H9 (cell line): ENCODE measurements at regions not wholly inside any gene's neighbourhood (a gene's known extent, or its start where the extent isn't known, plus 50 kb on each side); places are given as distances from the start of the nearest gene placed in this dataset.

ENCODE experiments used
- DNase-seq: peaks from one replicate; pipeline ENCODE4 v3.0.0-alpha.2; 2017
- H2AFZ ChIP-seq: one replicate; pipeline ENCODE4 v1.6.1; 2013; ENCODE audit warnings: mild to moderate bottlenecking, low read length, control low read depth, moderate library complexity
- H2AK5ac ChIP-seq: 2 replicates; pipeline ENCODE4 v1.6.1; 2013; ENCODE audit warnings: low read length, control low read depth, mixed read lengths; ENCODE audit not compliant: insufficient read length
- H2BK120ac ChIP-seq: one replicate; pipeline ENCODE4 v1.6.1; 2013; ENCODE audit warnings: low read depth, mild to moderate bottlenecking, low read length, control low read depth, inconsistent platforms; ENCODE audit not compliant: poor library complexity, severe bottlenecking
- H2BK12ac ChIP-seq: 2 replicates; pipeline ENCODE4 v1.6.1; 2013; ENCODE audit warnings: low read length, control low read depth, mixed read lengths, low read depth; ENCODE audit not compliant: insufficient read length
- H2BK15ac ChIP-seq: 2 replicates; pipeline ENCODE4 v1.6.1; 2013; ENCODE audit warnings: low read depth, low read length, control low read depth
- H2BK20ac ChIP-seq: one replicate; pipeline ENCODE4 v1.6.1; 2013; ENCODE audit warnings: low read depth, mild to moderate bottlenecking, low read length, control low read depth, inconsistent platforms; ENCODE audit not compliant: poor library complexity, severe bottlenecking
- H2BK5ac ChIP-seq: 2 replicates; pipeline ENCODE4 v1.6.1; 2013; ENCODE audit warnings: low read length, control low read depth, mixed read lengths; ENCODE audit not compliant: insufficient read length
- H3K14ac ChIP-seq: 2 replicates; pipeline ENCODE4 v1.6.1; 2013; ENCODE audit warnings: low read length, control low read depth; ENCODE audit not compliant: insufficient read depth
- H3K18ac ChIP-seq: 2 replicates; pipeline ENCODE4 v1.6.1; 2013; ENCODE audit warnings: low read depth, mild to moderate bottlenecking, mixed read lengths, low read length, control low read depth; ENCODE audit not compliant: insufficient read length
- H3K23ac ChIP-seq: 2 replicates; pipeline ENCODE4 v1.6.1; 2013; ENCODE audit warnings: low read length, control low read depth, mixed read lengths, low read depth; ENCODE audit not compliant: insufficient read length
- H3K23me2 ChIP-seq: 2 replicates; pipeline ENCODE4 v1.6.1; 2013; ENCODE audit warnings: low read depth, mild to moderate bottlenecking, mixed read lengths, low read length, control low read depth; ENCODE audit not compliant: insufficient read length, poor library complexity, severe bottlenecking
- H3K27ac ChIP-seq: 2 replicates; pipeline ENCODE4 v1.5.1; 2013; ENCODE audit warnings: low read length, control low read depth, mixed read lengths, low read depth; ENCODE audit not compliant: insufficient read length
- H3K27me3 ChIP-seq: 2 replicates; pipeline ENCODE4 v1.6.1; 2013; ENCODE audit warnings: low read length, control low read depth, inconsistent platforms; ENCODE audit not compliant: insufficient read depth
- H3K4ac ChIP-seq: 2 replicates; pipeline ENCODE4 v1.6.1; 2013; ENCODE audit warnings: low read depth, mild to moderate bottlenecking, control low read depth, inconsistent platforms, low read length, moderate library complexity
- H3K4me1 ChIP-seq: 2 replicates; pipeline ENCODE4 v1.6.1; 2013; ENCODE audit warnings: low read length, control low read depth, inconsistent platforms; ENCODE audit not compliant: insufficient read depth
- H3K4me2 ChIP-seq: 2 replicates; pipeline ENCODE4 v1.6.1; 2013; ENCODE audit warnings: low read length, control low read depth, mixed read lengths; ENCODE audit not compliant: insufficient read length, insufficient read depth
- H3K56ac ChIP-seq: 2 replicates; pipeline ENCODE4 v1.6.1; 2013; ENCODE audit warnings: low read depth, mild to moderate bottlenecking, mixed read lengths, low read length, control low read depth; ENCODE audit not compliant: insufficient read length
- H3K79me1 ChIP-seq: 2 replicates; pipeline ENCODE4 v1.6.1; 2013; ENCODE audit warnings: low read depth, mild to moderate bottlenecking, moderate library complexity, low read length, control low read depth, inconsistent platforms; ENCODE audit not compliant: insufficient read depth, poor library complexity, severe bottlenecking
- H3K79me2 ChIP-seq: 2 replicates; pipeline ENCODE4 v1.6.1; 2013; ENCODE audit warnings: low read length, control low read depth, inconsistent platforms; ENCODE audit not compliant: insufficient read depth
- H3K9ac ChIP-seq: 2 replicates; pipeline ENCODE4 v1.6.1; 2013; ENCODE audit warnings: low read length, control low read depth, mixed read lengths; ENCODE audit not compliant: insufficient read length; ENCODE audit errors: extremely low read depth
- H3K9me3 ChIP-seq: one replicate; pipeline ENCODE4 v1.6.1; 2013; ENCODE audit warnings: low read depth, low read length, inconsistent platforms; ENCODE audit not compliant: control insufficient read depth
- H3T11ph ChIP-seq: one replicate; pipeline ENCODE4 v1.6.1; 2013; ENCODE audit warnings: mild to moderate bottlenecking, low read length, control low read depth, inconsistent platforms
- H4K20me1 ChIP-seq: one replicate; pipeline ENCODE4 v1.6.1; 2013; ENCODE audit not compliant: control insufficient read depth, insufficient read length, insufficient read depth
- H4K5ac ChIP-seq: 2 replicates; pipeline ENCODE4 v1.6.1; 2013; ENCODE audit warnings: low read depth, mild to moderate bottlenecking, mixed read lengths, low read length, control low read depth; ENCODE audit not compliant: insufficient read length
- H4K8ac ChIP-seq: replicated peaks from 2 replicates; pipeline ENCODE4 v1.6.1; 2013; ENCODE audit warnings: low read length, control low read depth, mixed read lengths, low read depth; ENCODE audit not compliant: insufficient read length
- H4K91ac ChIP-seq: 2 replicates; pipeline ENCODE4 v1.6.1; 2013; ENCODE audit warnings: low read depth, mild to moderate bottlenecking, moderate library complexity, mixed read lengths, low read length, control low read depth; ENCODE audit not compliant: insufficient read length
- H3K27ac Mint-ChIP-seq, 3 experiments: 2 replicates in 2 of 3; 3 replicates in 1 of 3; pipeline ENCODE4 v1.8.0; 2020 to 2021; ENCODE audit warnings: mixed read lengths in 3 of 3, mild to moderate bottlenecking in 1 of 3, moderate library complexity in 1 of 3
- H3K27me3 Mint-ChIP-seq: 2 replicates; pipeline ENCODE4 v1.8.0; 2021; ENCODE audit warnings: low read depth, mild to moderate bottlenecking, moderate library complexity, mixed read lengths
- H3K36me3 Mint-ChIP-seq, 3 experiments: 2 replicates in 2 of 3; 3 replicates in 1 of 3; pipeline ENCODE4 v1.8.0; 2020 to 2021; ENCODE audit warnings: low read depth in 3 of 3, mixed read lengths in 3 of 3; ENCODE audit not compliant: insufficient read depth in 1 of 3
- H3K4me1 Mint-ChIP-seq, 2 experiments: 2 replicates each; pipeline ENCODE4 v1.8.0; 2020; ENCODE audit warnings: mixed read lengths in 2 of 2
- H3K4me3 Mint-ChIP-seq, 2 experiments: 2 replicates in 1 of 2; 3 replicates in 1 of 2; pipeline ENCODE4 v1.8.0; 2020 to 2021; ENCODE audit warnings: mild to moderate bottlenecking in 2 of 2, mixed read lengths in 2 of 2, moderate library complexity in 1 of 2
- H3K9me3 Mint-ChIP-seq, 2 experiments: 2 replicates in 1 of 2; 3 replicates in 1 of 2; pipeline ENCODE4 v1.8.0; 2020; ENCODE audit warnings: mild to moderate bottlenecking in 2 of 2, mixed read lengths in 2 of 2, moderate library complexity in 1 of 2
- CTCF ChIP-seq: fragments of 200-600 bp; sonication (generic); conservative IDR thresholded peaks from 3 replicates; pipeline ENCODE4 v1.8.0; 2021; ENCODE audit warnings: antibody characterized with exemption, mild to moderate bottlenecking
- WGBS: extraction: QIAGEN DNeasy Blood & Tissue Kit; methylation state at CpG from one replicate; pipeline ENCODE4 v1.1.7; 2013; ENCODE audit warnings: missing lambda C conversion rate, low lambda C conversion rate, mixed read lengths; ENCODE audit not compliant: insufficient read length; ENCODE audit errors: extremely low coverage; 5-methylcytosine and 5-hydroxymethylcytosine counted together

- no CpG with 5 or more reads among the region's 4 CpGs for WGBS
- no peak overlapping the region for H2AFZ ChIP-seq
These were observed 493.1 kb downstream of the CPS1 start for GRCh38 chr2:211049321-211050018.

More at GRCh38 chr2:211049321-211050018, 493.1 kb downstream of the CPS1 start:
- no peak overlapping the region for H3K27ac Mint-ChIP-seq
- no peak overlapping the region for H4K91ac ChIP-seq
- H3K23me2 ChIP-seq = no peaks in the 10 kb centered on the region
- H3K36me3 Mint-ChIP-seq = no peaks in the 10 kb centered on the region
- no peaks in the 10 kb centered on the region for H3K79me1 ChIP-seq
- DNase-seq = no peak
- H3K9me3 ChIP-seq = no peaks in the 10 kb centered on the region
- H3K18ac ChIP-seq = no peak overlapping the region
- H2AK5ac ChIP-seq = no peak overlapping the region
- no peak overlapping the region for H2BK20ac ChIP-seq
- H3K4me2 ChIP-seq = no peak overlapping the region
- no peak overlapping the region for H2BK120ac ChIP-seq
- no peak overlapping the region for H3K9ac ChIP-seq
- H3K14ac ChIP-seq = no peak overlapping the region
- no peak overlapping the region for H3K27ac ChIP-seq
- H3K4me3 Mint-ChIP-seq = no peak overlapping the region
- H3K56ac ChIP-seq = no peak overlapping the region
- no peaks in the 10 kb centered on the region for H3K27me3 Mint-ChIP-seq
- no peak overlapping the region for H3T11ph ChIP-seq
- H2BK15ac ChIP-seq = no peak overlapping the region
- no peak overlapping the region for H2BK12ac ChIP-seq
- no peak for TF ChIP-seq CTCF
- no peaks in the 10 kb centered on the region for H3K79me2 ChIP-seq
- H3K9me3 Mint-ChIP-seq = no peaks in the 10 kb centered on the region
- no peaks in the 10 kb centered on the region for H3K4me1 ChIP-seq
- H4K8ac ChIP-seq = no peak overlapping the region
- H4K20me1 ChIP-seq = no peaks in the 10 kb centered on the region
- H3K23ac ChIP-seq = no peak overlapping the region
- H3K4ac ChIP-seq = no peak overlapping the region
- H2BK5ac ChIP-seq = no peak overlapping the region
- no peak overlapping the region for H4K5ac ChIP-seq
- no peaks in the 10 kb centered on the region for H3K27me3 ChIP-seq
- H3K4me1 Mint-ChIP-seq = peaks cover 4 to 5% of the 10 kb centered on the region in 2 experiments
